HG03469 (cell line): ENCODE measurements at regions not wholly inside any gene's neighbourhood (a gene's known extent, or its start where the extent isn't known, plus 50 kb on each side); places are given as distances from the start of the nearest gene placed in this dataset.
"Not testable (repeated sequence)": the region's sequence is repeated elsewhere in the genome, so short reads cannot be mapped to it uniquely, and the experiment has no call there.

ENCODE experiments used
- ATAC-seq: cut with Tn5 transposase; IDR thresholded peaks from one replicate; pipeline ENCODE4 v1.9.1; 2021; ENCODE audit warnings: mild to moderate bottlenecking, moderate library complexity, moderate number of reproducible peaks; ENCODE audit not compliant: unreplicated experiment

- no peak for ATAC-seq
These were observed 337.3 kb upstream of the SGO1 start for GRCh38 chr3:20523293-20523692.

GRCh38 chr3:20517316-20517715 lies 331.3 kb upstream of the SGO1 start:
- ATAC-seq, result not testable (repeated sequence)

GRCh38 chr3:20516311-20516710 lies 330.3 kb upstream of the SGO1 start:
- no peak for ATAC-seq

GRCh38 chr3:20515834-20516233 lies 329.8 kb upstream of the SGO1 start:
- no peak for ATAC-seq

GRCh38 chr3:20511863-20512505 lies 326.0 kb upstream of the SGO1 start:
- ATAC-seq, result peak; percentile 96

- ATAC-seq, result no peak
These were observed 324.4 kb upstream of the SGO1 start for GRCh38 chr3:20510396-20510795.

- no peak for ATAC-seq
These were observed 317.5 kb upstream of the SGO1 start for GRCh38 chr3:20503394-20504082.

- ATAC-seq, result no peak
These were observed 305.0 kb upstream of the SGO1 start for GRCh38 chr3:20490996-20491395.

- no peak for ATAC-seq
These were observed 302.1 kb upstream of the SGO1 start for GRCh38 chr3:20488151-20488550.

- ATAC-seq, result no peak
These were observed 298.1 kb upstream of the SGO1 start for GRCh38 chr3:20484126-20484525.

GRCh38 chr3:20482350-20482749 lies 296.3 kb upstream of the SGO1 start:
- ATAC-seq, result no peak

- ATAC-seq, result no peak
These were observed 294.9 kb upstream of the SGO1 start for GRCh38 chr3:20480786-20481365.

- no peak for ATAC-seq
These were observed 292.4 kb upstream of the SGO1 start for GRCh38 chr3:20478436-20478835.

GRCh38 chr3:20464237-20464636 lies 278.2 kb upstream of the SGO1 start:
- not testable (repeated sequence) for ATAC-seq

- no peak for ATAC-seq
These were observed 276.7 kb upstream of the SGO1 start for GRCh38 chr3:20462723-20463122.

GRCh38 chr3:20462226-20462625 lies 276.2 kb upstream of the SGO1 start:
- ATAC-seq, result no peak

- no peak for ATAC-seq
These were observed 273.1 kb upstream of the SGO1 start for GRCh38 chr3:20458994-20459716.

GRCh38 chr3:20456511-20456910 lies 270.5 kb upstream of the SGO1 start:
- ATAC-seq, result no peak

- no peak for ATAC-seq
These were observed 265.2 kb upstream of the SGO1 start for GRCh38 chr3:20451170-20451569.

GRCh38 chr3:20450611-20451010 lies 264.6 kb upstream of the SGO1 start:
- ATAC-seq, result no peak

- no peak for ATAC-seq
These were observed 256.8 kb upstream of the SGO1 start for GRCh38 chr3:20442846-20443245.

- not testable (repeated sequence) for ATAC-seq
These were observed 241.3 kb upstream of the SGO1 start for GRCh38 chr3:20427268-20427667.
